ENCODE measurements at regions not wholly inside any gene's neighbourhood (a gene's known extent, or its start where the extent isn't known, plus 50 kb on each side); places are given as distances from the start of the nearest gene placed in this dataset.
A peak's percentile ranks its signal among the peaks of the same experiment; 100 is the strongest.

- H3K27ac ChIP-seq, result no peak overlapping the region
These were observed 107.4 kb upstream of the IFNE start for GRCh38 chr9:21589344-21590056.

GRCh38 chr9:21590058-21590996 lies 108.2 kb upstream of the IFNE start:
- H3K27ac ChIP-seq, result no peak overlapping the region
- 90 to 94% (median 91%) methylated on average over 2 of the region's 2 CpGs for WGBS, 3 donors
- DNase-seq (no peak), ATAC-seq (no peak)
- intact Hi-C loops (cut with DNase I), result no loop called here
- peaks cover 0 to 7% (median 0%) of the 10 kb centered on the region in 3 donors for H3K27me3 ChIP-seq (ENCODE audit: insufficient read depth in 3 of 3, low read length in 2 of 3)
- H3K36me3 ChIP-seq (ENCODE audit: insufficient read depth in 1 of 2, low read depth in 1 of 2), result no peaks in the 10 kb centered on the region
- H3K4me1 ChIP-seq, result no peaks in the 10 kb centered on the region
- no peaks in the 10 kb centered on the region for H3K9me3 ChIP-seq
- H3K4me3 ChIP-seq, result no peak overlapping the region
- no peak for TF ChIP-seq CTCF (IDR thresholded peaks at IDR 0.05)

More at GRCh38 chr9:21589344-21590056, 107.4 kb upstream of the IFNE start:
- no peaks in the 10 kb centered on the region for H3K36me3 ChIP-seq (ENCODE audit: insufficient read depth in 1 of 2, low read depth in 1 of 2)
- DNase-seq, result no peak
- H3K4me3 ChIP-seq, result no peak overlapping the region
- intact Hi-C loops (cut with DNase I), result no loop called here
- no peaks in the 10 kb centered on the region for H3K9me3 ChIP-seq
- WGBS, 3 donors, result 54 to 63% (median 57%) methylated on average over 8 of the region's 8 CpGs
- peaks cover 0 to 7% (median 0%) of the 10 kb centered on the region in 3 donors for H3K27me3 ChIP-seq (ENCODE audit: insufficient read depth in 3 of 3, low read length in 2 of 3)
- no peak for TF ChIP-seq CTCF (IDR thresholded peaks at IDR 0.05)
- H3K4me1 ChIP-seq, result no peaks in the 10 kb centered on the region
- ATAC-seq, result no peak

GRCh38 chr9:21591221-21592062 lies 109.3 kb upstream of the IFNE start:
- DNase-seq (peak; percentile 65 to 67), ATAC-seq (peak; percentile 72 to 92 (median 76))
- TF ChIP-seq CTCF (IDR thresholded peaks at IDR 0.05), result no peak
- intact Hi-C loops (cut with DNase I), result no loop called here
- H3K36me3 ChIP-seq (ENCODE audit: insufficient read depth in 1 of 2, low read depth in 1 of 2), result no peaks in the 10 kb centered on the region
- H3K4me1 ChIP-seq, result no peaks in the 10 kb centered on the region
- peaks cover 0 to 6% (median 0%) of the 10 kb centered on the region in 3 donors for H3K27me3 ChIP-seq (ENCODE audit: insufficient read depth in 3 of 3, low read length in 2 of 3)
- no peaks in the 10 kb centered on the region for H3K9me3 ChIP-seq
- no peak overlapping the region for H3K27ac ChIP-seq
- WGBS, 3 donors, result 48 to 60% (median 52%) methylated on average over 5 of the region's 5 CpGs
- no peak overlapping the region for H3K4me3 ChIP-seq

- Histone ChIP-seq H3K9me3 (no peaks in the 10 kb centered on the region), H3K4me1 (no peaks in the 10 kb centered on the region), H3K4me3 (no peak overlapping the region), H3K27ac (no peak overlapping the region), H3K27me3 (ENCODE audit: insufficient read depth in 3 of 3, low read length in 2 of 3) (peaks cover 0 to 4% (median 0%) of the 10 kb centered on the region in 3 donors), H3K36me3 (ENCODE audit: insufficient read depth in 1 of 2, low read depth in 1 of 2) (no peaks in the 10 kb centered on the region)
- 93 to 94% (median 94%) methylated on average over 3 of the region's 3 CpGs for WGBS, 3 donors
- TF ChIP-seq CTCF (IDR thresholded peaks at IDR 0.05), result no peak
- intact Hi-C loops (cut with DNase I), result no loop called here
- DNase-seq (no peak), ATAC-seq (no peak)
These were observed 109.9 kb upstream of the IFNE start for GRCh38 chr9:21592063-21592338.
